HL-60 (cell line): ENCODE measurements at regions not wholly inside any gene's neighbourhood (a gene's known extent, or its start where the extent isn't known, plus 50 kb on each side); places are given as distances from the start of the nearest gene placed in this dataset.

Experiments
- CTCF ChIP-seq: IDR thresholded peaks from one replicate; pipeline ENCODE4 v1.5.1; 2011; ENCODE audit warnings: low read length, control low read depth, inconsistent platforms; ENCODE audit not compliant: insufficient read depth
- GABPA ChIP-seq: IDR thresholded peaks from 2 replicates; pipeline ENCODE4 v1.6.1; 2012; ENCODE audit warnings: low read depth
- POLR2AphosphoS5 ChIP-seq: IDR thresholded peaks from 2 replicates; pipeline ENCODE4 v1.6.1; 2012; ENCODE audit warnings: low read depth

- TF ChIP-seq CTCF: no peak
- no peak for TF ChIP-seq POLR2AphosphoS5
- no peak for TF ChIP-seq GABPA
Observed at GRCh38 chr13:111646456-111646855, 326.0 kb downstream of the TEX29 start.
